HG03139 (cell line): ENCODE measurements at regions not wholly inside any gene's neighbourhood (a gene's known extent, or its start where the extent isn't known, plus 50 kb on each side); places are given as distances from the start of the nearest gene placed in this dataset.
"Not testable (repeated sequence)": the region's sequence is repeated elsewhere in the genome, so short reads cannot be mapped to it uniquely, and the experiment has no call there.

ENCODE experiments used
- ATAC-seq: cut with Tn5 transposase; IDR thresholded peaks from one replicate; pipeline ENCODE4 v1.9.1; 2021; ENCODE audit not compliant: unreplicated experiment

GRCh38 chr11:122604621-122605020, 50.9 kb upstream of the UBASH3B start:
- no peak for ATAC-seq

- ATAC-seq, result no peak
Measured at GRCh38 chr11:122601141-122602125, 54.1 kb upstream of the UBASH3B start.

- no peak for ATAC-seq
Measured at GRCh38 chr11:122600290-122600689, 55.2 kb upstream of the UBASH3B start.

- no peak for ATAC-seq
Measured at GRCh38 chr11:122599434-122599833, 56.1 kb upstream of the UBASH3B start.

- ATAC-seq, result no peak
Measured at GRCh38 chr11:122598971-122599370, 56.6 kb upstream of the UBASH3B start.

- no peak for ATAC-seq
Measured at GRCh38 chr11:122597511-122597910, 58.0 kb upstream of the UBASH3B start.

- ATAC-seq, result no peak
Measured at GRCh38 chr11:122594986-122595645, 60.4 kb upstream of the UBASH3B start.

- ATAC-seq, result no peak
Measured at GRCh38 chr11:122593473-122594420, 61.8 kb upstream of the UBASH3B start.

- ATAC-seq, result no peak
Measured at GRCh38 chr11:122592641-122593040, 62.9 kb upstream of the UBASH3B start.

- ATAC-seq, result no peak
Measured at GRCh38 chr11:122584670-122585069, 70.9 kb upstream of the UBASH3B start.

- ATAC-seq, result not testable (repeated sequence)
Measured at GRCh38 chr11:122580071-122580470, 75.5 kb upstream of the UBASH3B start.

- no peak for ATAC-seq
Measured at GRCh38 chr11:122578171-122578825, 77.2 kb upstream of the UBASH3B start.

GRCh38 chr11:122572592-122572991, 82.9 kb upstream of the UBASH3B start:
- ATAC-seq, result no peak

- no peak for ATAC-seq
Measured at GRCh38 chr11:122563761-122564160, 91.8 kb upstream of the UBASH3B start.

GRCh38 chr11:122559734-122560382, 95.7 kb upstream of the UBASH3B start:
- ATAC-seq, result no peak

- ATAC-seq, result not testable (repeated sequence)
Measured at GRCh38 chr11:122559218-122559617, 96.3 kb upstream of the UBASH3B start.

GRCh38 chr11:122557163-122557562, 98.4 kb upstream of the UBASH3B start:
- ATAC-seq, result not testable (repeated sequence)

GRCh38 chr11:122556605-122557004, 98.9 kb upstream of the UBASH3B start:
- no peak for ATAC-seq

- ATAC-seq, result no peak
Measured at GRCh38 chr11:122538060-122538459, 117.5 kb upstream of the UBASH3B start.

GRCh38 chr11:122524898-122525297, 130.6 kb upstream of the UBASH3B start:
- no peak for ATAC-seq
